ENCODE measurements at regions not wholly inside any gene's neighbourhood (a gene's known extent, or its start where the extent isn't known, plus 50 kb on each side); places are given as distances from the start of the nearest gene placed in this dataset.

- no peak for TF ChIP-seq EZH2phosphoT487 (IDR thresholded peaks at IDR 0.05; ENCODE audit: borderline replicate concordance, low read depth, low read length)
- TF ChIP-seq CTCF (conservative IDR thresholded peaks at IDR 0.05; ENCODE audit: low read length), result no peak
Observed at GRCh38 chr5:125225424-125225823, 479.0 kb upstream of the ZNF608 start.
